WTC11 (cell line): ENCODE measurements at regions not wholly inside any gene's neighbourhood (a gene's known extent, or its start where the extent isn't known, plus 50 kb on each side); places are given as distances from the start of the nearest gene placed in this dataset.

Experiments
- ATAC-seq: fragments of 200-7000 bp; cut with Tn5 transposase; 2 replicates; pipeline ENCODE4 v1.10.0; 2021; ENCODE audit warnings: mild to moderate bottlenecking, moderate library complexity
- CTCF ChIA-PET: fragments of 300-600 bp; sonication (Branson Sonifier 250); formaldehyde crosslinking; loops from one replicate; lab custom pipeline; 2021; ENCODE audit warnings: antibody characterized with exemption; lab: Charles Lee
- POLR2A ChIA-PET: fragments of 350-600 bp; sonication (Branson Sonifier 250); formaldehyde crosslinking; loops from one replicate; lab custom pipeline; 2021; ENCODE audit warnings: antibody characterized with exemption; lab: Charles Lee
- DNase-seq: peaks from one replicate; pipeline ENCODE4 v3.0.0; 2021; ENCODE audit warnings: low spot score
- H3K27ac Mint-ChIP-seq: 2 replicates; pipeline ENCODE4 v1.8.0; 2021; ENCODE audit warnings: mixed read lengths
- H3K27me3 Mint-ChIP-seq: 2 replicates; pipeline ENCODE4 v1.8.0; 2021; ENCODE audit warnings: low read depth, mild to moderate bottlenecking, moderate library complexity, mixed read lengths
- H3K36me3 Mint-ChIP-seq: 2 replicates; pipeline ENCODE4 v1.8.0; 2021; ENCODE audit warnings: mixed read lengths
- H3K4me1 Mint-ChIP-seq: 2 replicates; pipeline ENCODE4 v1.8.0; 2022; ENCODE audit warnings: mixed read lengths
- H3K4me3 Mint-ChIP-seq: 2 replicates; pipeline ENCODE4 v1.8.0; 2021; ENCODE audit warnings: mild to moderate bottlenecking, moderate library complexity, mixed read lengths
- H3K9me3 Mint-ChIP-seq: 2 replicates; pipeline ENCODE4 v1.8.0; 2021; ENCODE audit warnings: mixed read lengths
- ATF6 ChIP-seq: sonication (generic); formaldehyde crosslinking; IDR thresholded peaks from 2 replicates; pipeline ENCODE4 v1.8.1; 2023; ENCODE audit warnings: mild to moderate bottlenecking, missing genetic modification reagents
- CREB1 ChIP-seq: sonication (generic); formaldehyde crosslinking; IDR thresholded peaks from 2 replicates; pipeline ENCODE4 v1.8.0; 2023; ENCODE audit warnings: mild to moderate bottlenecking, missing genetic modification reagents
- CTCF ChIP-seq: fragments of 200-600 bp; IDR thresholded peaks from 2 replicates; pipeline ENCODE4 v1.8.0; 2022; ENCODE audit warnings: antibody characterized with exemption
- ERG ChIP-seq: fragments of 250-450 bp; sonication (Bioruptor Pico); IDR thresholded peaks from 2 replicates; pipeline ENCODE4 v1.8.0; 2021; ENCODE audit warnings: mild to moderate bottlenecking
- ESRRA ChIP-seq: sonication (generic); formaldehyde crosslinking; IDR thresholded peaks from 2 replicates; pipeline ENCODE4 v1.8.1; 2022; ENCODE audit warnings: mild to moderate bottlenecking, missing genetic modification reagents, borderline replicate concordance
- FOXJ3 ChIP-seq: sonication (generic); formaldehyde crosslinking; IDR thresholded peaks from 2 replicates; pipeline ENCODE4 v1.9.0; 2021; ENCODE audit warnings: missing genetic modification reagents, mild to moderate bottlenecking, borderline replicate concordance
- FOXP1 ChIP-seq: sonication (generic); formaldehyde crosslinking; IDR thresholded peaks from 2 replicates; pipeline ENCODE4 v1.8.0; 2022; ENCODE audit warnings: missing genetic modification reagents, mild to moderate bottlenecking, moderate library complexity, borderline replicate concordance
- MXD4 ChIP-seq: fragments of 250-450 bp; sonication (Bioruptor Pico); IDR thresholded peaks from 2 replicates; pipeline ENCODE4 v1.8.0; 2021; ENCODE audit warnings: mild to moderate bottlenecking, moderate library complexity, borderline replicate concordance
- MYBL2 ChIP-seq: sonication (generic); formaldehyde crosslinking; IDR thresholded peaks from 2 replicates; pipeline ENCODE4 v1.8.1; 2023; ENCODE audit warnings: mild to moderate bottlenecking, moderate library complexity, missing genetic modification reagents
- NFE2L1 ChIP-seq: sonication (generic); formaldehyde crosslinking; IDR thresholded peaks from 2 replicates; pipeline ENCODE4 v1.8.1; 2023; ENCODE audit warnings: missing genetic modification reagents
- NFYB ChIP-seq: sonication (generic); formaldehyde crosslinking; conservative IDR thresholded peaks from 2 replicates; pipeline ENCODE4 v1.8.0; 2022; ENCODE audit warnings: low read depth, missing genetic modification reagents
- PREB ChIP-seq: sonication (generic); formaldehyde crosslinking; IDR thresholded peaks from 2 replicates; pipeline ENCODE4 v1.8.1; 2022; ENCODE audit warnings: mild to moderate bottlenecking, missing genetic modification reagents, moderate library complexity, borderline replicate concordance
- SMAD4 ChIP-seq: sonication (generic); formaldehyde crosslinking; IDR thresholded peaks from 2 replicates; pipeline ENCODE4 v1.8.0; 2022; ENCODE audit warnings: mild to moderate bottlenecking, missing genetic modification reagents
- TCF7 ChIP-seq: sonication (generic); formaldehyde crosslinking; IDR thresholded peaks from 2 replicates; pipeline ENCODE4 v1.8.0; 2022; ENCODE audit warnings: mild to moderate bottlenecking, low read depth, missing genetic modification reagents, moderate library complexity
- ZNF138 ChIP-seq: sonication (generic); formaldehyde crosslinking; conservative IDR thresholded peaks from 2 replicates; pipeline ENCODE4 v1.8.1; 2022; ENCODE audit warnings: mild to moderate bottlenecking, moderate library complexity, missing genetic modification reagents
- ZNF317 ChIP-seq: sonication (generic); formaldehyde crosslinking; IDR thresholded peaks from 2 replicates; pipeline ENCODE4 v1.8.1; 2023; ENCODE audit warnings: low read depth, mild to moderate bottlenecking, moderate library complexity, missing genetic modification reagents, borderline replicate concordance
- ZNF396 ChIP-seq: fragments of 250-450 bp; sonication (Bioruptor Pico); IDR thresholded peaks from 2 replicates; pipeline ENCODE4 v1.8.0; 2021; ENCODE audit warnings: mild to moderate bottlenecking, moderate library complexity, borderline replicate concordance
- ZNF532 ChIP-seq: fragments of 250-450 bp; sonication (Bioruptor Pico); IDR thresholded peaks from 2 replicates; pipeline ENCODE4 v1.9.0; 2021; ENCODE audit warnings: mild to moderate bottlenecking, borderline replicate concordance
- ZNF671 ChIP-seq: fragments of 250-450 bp; sonication (Bioruptor Pico); IDR thresholded peaks from 2 replicates; pipeline ENCODE4 v1.8.0; 2021; ENCODE audit warnings: mild to moderate bottlenecking
- ZSCAN18 ChIP-seq: fragments of 250-450 bp; sonication (Bioruptor Pico); IDR thresholded peaks from 2 replicates; pipeline ENCODE4 v2.1.2; 2022; ENCODE audit warnings: mild to moderate bottlenecking, moderate library complexity

GRCh38 chr5:17438027-17438426, 60.0 kb upstream of the TAF11L2 start:
- no peak for DNase-seq
- Mint-ChIP-seq H3K4me3 (no peak overlapping the region), H3K36me3 (0 out of 2 replicates have a peak, but pooled peaks cover 2% of the 10 kb centered on the region), H3K4me1 (peaks cover 21% of the 10 kb centered on the region), H3K27ac (no peak overlapping the region), H3K9me3 (peaks cover 7% of the 10 kb centered on the region), H3K27me3 (no peaks in the 10 kb centered on the region)
- ChIA-PET CTCF (interaction anchor here (1.0 to 3.3 kb wide), 2 partner anchors 212 to 221 kb away, joined by 5 to 26 read pairs; partner anchors contain the start of gene BASP1), POLR2A (interaction anchor here (0.5 kb wide), 1 partner anchor 600 kb away, joined by 4 read pairs; no protein-coding TSS in a partner anchor)
- ATAC-seq = peak; percentile 74
- TF ChIP-seq CTCF = no peak
- no peak for TF ChIP-seq MYBL2
- no peak for TF ChIP-seq TCF7 (CRISPR knock-in tag)
- TF ChIP-seq FOXP1 (CRISPR knock-in tag) = no peak
- TF ChIP-seq ZNF396 (CRISPR knock-in tag) = no peak
- no peak for TF ChIP-seq PREB (CRISPR knock-in tag)
- TF ChIP-seq ESRRA (CRISPR knock-in tag) = no peak
- TF ChIP-seq NFE2L1 (CRISPR knock-in tag) = no peak
- no peak for TF ChIP-seq MXD4 (CRISPR knock-in tag)
- no peak for TF ChIP-seq NFYB (CRISPR knock-in tag)
- TF ChIP-seq ZNF138 (CRISPR knock-in tag) = no peak
- TF ChIP-seq CREB1 (CRISPR knock-in tag) = no peak
- no peak for TF ChIP-seq ZSCAN18 (CRISPR knock-in tag)
- no peak for TF ChIP-seq ZNF532 (CRISPR knock-in tag)
- no peak for TF ChIP-seq ZNF317
- TF ChIP-seq ERG = no peak
- TF ChIP-seq ATF6 (CRISPR knock-in tag) = no peak
- no peak for TF ChIP-seq SMAD4
- no peak for TF ChIP-seq FOXJ3
- no peak for TF ChIP-seq ZNF671 (CRISPR knock-in tag)
